ENCODE measurements at regions not wholly inside any gene's neighbourhood (a gene's known extent, or its start where the extent isn't known, plus 50 kb on each side); places are given as distances from the start of the nearest gene placed in this dataset.

DNA sequence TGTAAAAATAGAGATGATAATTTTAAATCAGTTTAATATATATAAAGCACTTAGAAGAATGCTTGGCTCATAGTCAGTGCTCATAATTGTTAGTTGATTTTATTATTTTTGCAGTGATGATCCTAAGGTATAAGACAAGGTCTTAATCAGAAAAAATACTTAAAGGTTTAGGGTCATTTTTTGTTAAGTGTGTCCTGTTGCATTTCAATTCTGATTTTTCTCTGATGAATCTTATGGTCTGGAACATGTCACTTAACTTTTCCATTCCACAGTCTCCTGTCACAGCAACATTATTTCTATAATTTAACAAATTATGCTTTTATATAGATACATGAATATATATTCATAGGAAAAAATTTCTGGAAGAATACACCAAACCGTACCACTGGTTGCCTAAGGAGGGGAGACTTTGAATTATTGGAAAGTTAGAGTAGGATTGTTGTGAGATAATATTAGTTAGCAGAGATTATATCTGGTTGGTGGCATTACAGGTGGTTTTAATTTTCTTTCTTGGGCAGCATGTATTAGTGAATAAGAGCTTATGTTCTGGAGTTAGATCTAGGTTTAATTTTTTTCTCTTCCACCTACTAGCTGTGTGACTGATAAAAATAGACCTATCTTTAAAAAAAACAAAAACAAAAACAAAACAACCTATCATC, 188.7 kb downstream of the TANC2 start:
- peaks cover 0 to 31% (median 25%) of the 10 kb centered on the region in 4 donors for H3K4me1 ChIP-seq
- H3K27ac ChIP-seq (replicated peaks in 1 of 4): no peak overlapping the region
- no peaks in the 10 kb centered on the region for H3K36me3 ChIP-seq
- H3K9me3 ChIP-seq: no peaks in the 10 kb centered on the region
- no peak overlapping the region for H3K4me3 ChIP-seq
- no peaks in the 10 kb centered on the region for H3K27me3 ChIP-seq
- no peak for DNase-seq (ENCODE audit: extremely low spot score)
- TF ChIP-seq POLR2A (IDR thresholded peaks at IDR 0.05; ENCODE audit: low read depth) (no peak), POLR2AphosphoS5 (IDR thresholded peaks at IDR 0.05) (no peak), EP300 (IDR thresholded peaks at IDR 0.05) (no peak)
- TF ChIP-seq, protein P1, sequence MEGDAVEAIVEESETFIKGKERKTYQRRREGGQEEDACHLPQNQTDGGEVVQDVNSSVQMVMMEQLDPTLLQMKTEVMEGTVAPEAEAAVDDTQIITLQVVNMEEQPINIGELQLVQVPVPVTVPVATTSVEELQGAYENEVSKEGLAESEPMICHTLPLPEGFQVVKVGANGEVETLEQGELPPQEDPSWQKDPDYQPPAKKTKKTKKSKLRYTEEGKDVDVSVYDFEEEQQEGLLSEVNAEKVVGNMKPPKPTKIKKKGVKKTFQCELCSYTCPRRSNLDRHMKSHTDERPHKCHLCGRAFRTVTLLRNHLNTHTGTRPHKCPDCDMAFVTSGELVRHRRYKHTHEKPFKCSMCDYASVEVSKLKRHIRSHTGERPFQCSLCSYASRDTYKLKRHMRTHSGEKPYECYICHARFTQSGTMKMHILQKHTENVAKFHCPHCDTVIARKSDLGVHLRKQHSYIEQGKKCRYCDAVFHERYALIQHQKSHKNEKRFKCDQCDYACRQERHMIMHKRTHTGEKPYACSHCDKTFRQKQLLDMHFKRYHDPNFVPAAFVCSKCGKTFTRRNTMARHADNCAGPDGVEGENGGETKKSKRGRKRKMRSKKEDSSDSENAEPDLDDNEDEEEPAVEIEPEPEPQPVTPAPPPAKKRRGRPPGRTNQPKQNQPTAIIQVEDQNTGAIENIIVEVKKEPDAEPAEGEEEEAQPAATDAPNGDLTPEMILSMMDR (IDR thresholded peaks at IDR 0.05): no peak
- WGBS: 93% methylated on average over 1 of the region's 1 CpG
- intact Hi-C loops (cut with DNase I): no loop called here

DNA sequence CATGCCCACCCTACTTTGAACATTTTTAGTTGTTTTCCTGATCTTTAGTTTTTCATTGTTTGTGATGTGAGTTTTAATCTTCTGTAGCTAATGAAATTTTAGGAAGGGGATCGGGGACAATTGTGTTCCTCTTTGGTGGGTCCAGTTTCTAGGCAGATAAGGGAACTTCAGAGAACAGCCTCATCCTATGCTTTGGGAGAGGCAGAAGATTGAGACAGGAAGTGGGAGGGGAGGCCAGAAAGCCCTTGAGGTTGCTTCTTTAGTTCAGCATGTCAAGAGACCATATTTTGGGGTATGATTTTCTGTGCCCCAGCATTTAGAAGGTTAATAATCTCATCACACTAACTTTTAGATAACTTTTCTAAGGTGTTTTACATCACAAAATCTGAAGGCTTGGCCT, 191.0 kb downstream of the TANC2 start:
- no peaks in the 10 kb centered on the region for H3K36me3 ChIP-seq
- TF ChIP-seq, protein P1 (IDR thresholded peaks at IDR 0.05): no peak
- TF ChIP-seq POLR2A (IDR thresholded peaks at IDR 0.05; ENCODE audit: low read depth) (no peak), POLR2AphosphoS5 (IDR thresholded peaks at IDR 0.05) (no peak), EP300 (IDR thresholded peaks at IDR 0.05) (no peak)
- intact Hi-C loops (cut with DNase I): no loop called here
- no peak overlapping the region for H3K27ac ChIP-seq (replicated peaks in 1 of 4)
- DNase-seq (ENCODE audit: extremely low spot score): no peak
- 86% methylated on average over 1 of the region's 1 CpG for WGBS
- no peaks in the 10 kb centered on the region for H3K27me3 ChIP-seq
- H3K4me1 ChIP-seq: peaks cover 0 to 10% (median 6%) of the 10 kb centered on the region in 4 donors
- no peak overlapping the region for H3K4me3 ChIP-seq
- no peaks in the 10 kb centered on the region for H3K9me3 ChIP-seq

DNA sequence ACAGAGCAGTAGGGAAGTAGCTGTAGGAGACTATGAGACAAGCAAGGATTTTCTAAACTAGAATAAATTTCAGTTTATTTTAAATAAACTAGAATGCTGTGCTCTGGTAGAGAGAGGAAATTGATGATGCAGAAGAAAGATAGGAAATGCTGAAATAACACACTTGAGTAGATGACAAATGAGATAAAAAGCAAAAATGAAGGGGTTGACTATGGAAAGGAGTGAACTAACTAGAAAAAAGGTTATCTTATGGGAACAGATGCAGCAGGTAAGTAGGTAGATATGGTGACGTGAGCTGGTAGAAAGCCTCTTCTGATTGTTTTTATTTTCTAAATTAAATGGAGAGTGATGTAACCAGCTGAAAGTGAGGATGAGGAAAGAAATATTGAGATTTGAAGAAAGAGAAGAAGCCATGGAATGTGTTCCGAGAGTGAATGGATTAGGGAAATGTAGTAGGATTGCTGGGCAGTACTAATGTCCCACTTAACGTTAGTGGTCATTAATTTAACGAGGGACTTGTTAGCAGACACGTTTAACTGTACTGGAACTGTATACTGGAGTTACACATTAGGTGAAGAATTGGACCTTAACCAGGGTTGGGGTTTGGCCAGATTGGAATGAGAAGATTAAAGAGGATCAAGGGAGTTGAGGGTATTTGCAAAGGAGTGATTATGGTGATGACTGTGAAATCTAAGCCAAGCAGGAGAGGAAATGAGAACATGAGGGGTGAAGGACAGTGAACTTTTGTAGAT, 196.5 kb downstream of the TANC2 start:
- Histone ChIP-seq H3K4me1 (no peaks in the 10 kb centered on the region), H3K27ac (replicated peaks in 1 of 4) (no peak overlapping the region), H3K27me3 (no peaks in the 10 kb centered on the region), H3K9me3 (no peaks in the 10 kb centered on the region), H3K4me3 (no peak overlapping the region), H3K36me3 (no peaks in the 10 kb centered on the region)
- TF ChIP-seq EP300 (IDR thresholded peaks at IDR 0.05): no peak
- DNase-seq (ENCODE audit: extremely low spot score): no peak
- intact Hi-C loops (cut with DNase I): no loop called here
- WGBS: 83% methylated on average over 5 of the region's 5 CpGs

DNA sequence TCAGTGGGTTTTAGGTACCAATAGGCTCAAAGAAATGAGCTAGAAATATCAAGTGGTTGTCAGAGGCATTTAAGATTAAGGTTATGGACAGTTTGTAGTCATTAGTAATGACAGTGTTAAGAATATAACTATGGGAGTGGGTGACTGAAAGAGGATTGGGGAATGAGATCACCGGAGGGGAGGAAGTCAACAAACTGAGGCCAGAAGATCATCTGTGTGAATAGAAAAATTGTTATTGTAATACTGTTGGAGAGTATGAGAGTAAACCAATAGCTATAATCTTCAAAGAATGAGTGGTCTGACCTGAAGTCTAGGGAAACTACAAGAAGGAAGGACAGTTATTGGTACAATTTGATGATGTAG, 197.1 kb downstream of the TANC2 start:
- no peaks in the 10 kb centered on the region for H3K9me3 ChIP-seq
- WGBS: 86% methylated on average over 1 of the region's 1 CpG
- H3K36me3 ChIP-seq: no peaks in the 10 kb centered on the region
- TF ChIP-seq POLR2AphosphoS5 (IDR thresholded peaks at IDR 0.05) (no peak), POLR2A (IDR thresholded peaks at IDR 0.05; ENCODE audit: low read depth) (no peak), EP300 (IDR thresholded peaks at IDR 0.05) (no peak)
- TF ChIP-seq, protein P1 (IDR thresholded peaks at IDR 0.05): no peak
- intact Hi-C loops (cut with DNase I): no loop called here
- H3K4me3 ChIP-seq: no peak overlapping the region
- H3K27me3 ChIP-seq: no peaks in the 10 kb centered on the region
- H3K4me1 ChIP-seq: no peaks in the 10 kb centered on the region
- no peak for DNase-seq (ENCODE audit: extremely low spot score)
- no peak overlapping the region for H3K27ac ChIP-seq (replicated peaks in 1 of 4)

DNA sequence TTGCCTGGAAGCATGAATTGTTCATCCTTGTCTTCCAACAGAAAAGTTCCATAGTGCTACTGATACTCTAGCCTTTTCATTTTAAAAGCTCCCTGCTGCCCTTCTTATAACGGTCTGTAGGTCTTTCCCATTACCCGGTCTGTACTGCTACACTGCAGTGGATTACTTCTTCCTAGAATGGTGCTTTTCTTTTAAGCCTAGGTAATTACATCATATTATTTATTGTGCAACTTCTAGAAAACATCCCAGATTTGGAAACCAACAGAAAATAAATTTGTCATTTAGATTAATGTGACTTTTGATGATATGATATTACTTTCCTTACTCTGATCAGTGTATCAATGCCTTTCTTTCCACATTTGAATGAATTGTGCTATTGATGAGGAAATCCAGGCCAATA, 199.4 kb downstream of the TANC2 start:
- intact Hi-C loops (cut with DNase I): no loop called here
- Histone ChIP-seq H3K36me3 (no peaks in the 10 kb centered on the region), H3K4me3 (no peak overlapping the region), H3K27me3 (no peaks in the 10 kb centered on the region), H3K9me3 (no peaks in the 10 kb centered on the region), H3K4me1 (no peaks in the 10 kb centered on the region), H3K27ac (replicated peaks in 1 of 4) (no peak overlapping the region)
- DNase-seq (ENCODE audit: extremely low spot score): no peak
- TF ChIP-seq, protein P1 (IDR thresholded peaks at IDR 0.05): no peak
- TF ChIP-seq POLR2A (IDR thresholded peaks at IDR 0.05; ENCODE audit: low read depth): no peak
- no peak for TF ChIP-seq POLR2AphosphoS5 (IDR thresholded peaks at IDR 0.05)
- no peak for TF ChIP-seq EP300 (IDR thresholded peaks at IDR 0.05)
- WGBS: 88% methylated on average over 2 of the region's 2 CpGs
